Mammary epithelial cell (primary cell): ENCODE measurements at regions not wholly inside any gene's neighbourhood (a gene's known extent, or its start where the extent isn't known, plus 50 kb on each side); places are given as distances from the start of the nearest gene placed in this dataset.

Source experiments
- CTCF ChIP-seq, 2 donors: IDR thresholded peaks in 1 of 2; conservative IDR thresholded peaks in 1 of 2; 2 replicates each; pipeline ENCODE4 v1.5.1; 2011 to 2012; ENCODE audit warnings: inconsistent platforms in 2 of 2, low read length in 2 of 2, mild to moderate bottlenecking in 2 of 2, control low read depth in 1 of 2, low read depth in 1 of 2; ENCODE audit not compliant: insufficient read depth in 1 of 2; ENCODE audit errors: extremely low read depth in 1 of 2
- EZH2 ChIP-seq: IDR thresholded peaks from 2 replicates; pipeline ENCODE4 v1.6.1; 2012; ENCODE audit warnings: low read length, inconsistent platforms, borderline replicate concordance

- TF ChIP-seq CTCF (conservative IDR thresholded peaks at IDR 0.05 in 1 of 2, IDR thresholded peaks at IDR 0.05 in 1 of 2; ENCODE audit: extremely low read depth in 1 of 2, insufficient read depth in 1 of 2, low read depth in 1 of 2, low read length in 2 of 2) (no peak), EZH2 (no peak)
Measured at GRCh38 chr1:80171631-80172030, 1165.1 kb upstream of the ADGRL4 start.
